ENCODE measurements at regions not wholly inside any gene's neighbourhood (a gene's known extent, or its start where the extent isn't known, plus 50 kb on each side); places are given as distances from the start of the nearest gene placed in this dataset.

GRCh38 chr3:30258426-30259392 lies 347.7 kb upstream of the TGFBR2 start:
- no peak overlapping the region for H3K27ac ChIP-seq (ENCODE audit: low read depth in 1 of 2, low read length in 1 of 2)
- no peaks in the 10 kb centered on the region for H3K36me3 ChIP-seq (ENCODE audit: control insufficient read depth in 2 of 2, insufficient read depth in 2 of 2, low read length in 1 of 2)
- DNase-seq (ENCODE audit: low read depth in 6 of 9, low spot score in 9 of 9) = no peak
- no peak overlapping the region for H3K4me3 ChIP-seq (ENCODE audit: low read length in 2 of 2)
- peaks cover 0 to 6% of the 10 kb centered on the region in 2 donors for H3K4me1 ChIP-seq (ENCODE audit: control insufficient read depth in 2 of 2, insufficient read depth in 2 of 2, low read length in 2 of 2)
- WGBS = 97% methylated on average over 4 of the region's 4 CpGs
- peaks cover 0 to 2% of the 10 kb centered on the region in 2 donors for H3K9me3 ChIP-seq (ENCODE audit: control insufficient read depth in 2 of 2, insufficient read depth in 1 of 2, low read length in 1 of 2)
- no peaks in the 10 kb centered on the region for H3K27me3 ChIP-seq (ENCODE audit: control insufficient read depth in 2 of 2, insufficient read depth in 1 of 2, low read length in 1 of 2)

GRCh38 chr3:30259730-30260129 lies 346.7 kb upstream of the TGFBR2 start:
- H3K27me3 ChIP-seq (ENCODE audit: control insufficient read depth in 2 of 2, insufficient read depth in 1 of 2, low read length in 1 of 2) = no peaks in the 10 kb centered on the region
- peaks cover 0 to 6% of the 10 kb centered on the region in 2 donors for H3K4me1 ChIP-seq (ENCODE audit: control insufficient read depth in 2 of 2, insufficient read depth in 2 of 2, low read length in 2 of 2)
- H3K27ac ChIP-seq (ENCODE audit: low read depth in 1 of 2, low read length in 1 of 2) = no peak overlapping the region
- no peak for DNase-seq (ENCODE audit: low read depth in 6 of 9, low spot score in 9 of 9)
- H3K4me3 ChIP-seq (ENCODE audit: low read length in 2 of 2) = no peak overlapping the region
- 96% methylated on average over 2 of the region's 2 CpGs for WGBS
- H3K36me3 ChIP-seq (ENCODE audit: control insufficient read depth in 2 of 2, insufficient read depth in 2 of 2, low read length in 1 of 2) = no peaks in the 10 kb centered on the region
- peaks cover 0 to 8% of the 10 kb centered on the region in 2 donors for H3K9me3 ChIP-seq (ENCODE audit: control insufficient read depth in 2 of 2, insufficient read depth in 1 of 2, low read length in 1 of 2)

GRCh38 chr3:30260762-30261161 lies 345.6 kb upstream of the TGFBR2 start:
- WGBS = 63% methylated on average over 3 of the region's 3 CpGs
- H3K27ac ChIP-seq (ENCODE audit: low read depth in 1 of 2, low read length in 1 of 2) = no peak overlapping the region
- H3K27me3 ChIP-seq (ENCODE audit: control insufficient read depth in 2 of 2, insufficient read depth in 1 of 2, low read length in 1 of 2) = no peaks in the 10 kb centered on the region
- H3K36me3 ChIP-seq (ENCODE audit: control insufficient read depth in 2 of 2, insufficient read depth in 2 of 2, low read length in 1 of 2) = no peaks in the 10 kb centered on the region
- H3K4me3 ChIP-seq (ENCODE audit: low read length in 2 of 2) = no peak overlapping the region
- peaks cover 0 to 8% of the 10 kb centered on the region in 2 donors for H3K9me3 ChIP-seq (ENCODE audit: control insufficient read depth in 2 of 2, insufficient read depth in 1 of 2, low read length in 1 of 2)
- no peak for DNase-seq (ENCODE audit: low read depth in 6 of 9, low spot score in 9 of 9)
- peaks cover 0 to 6% of the 10 kb centered on the region in 2 donors for H3K4me1 ChIP-seq (ENCODE audit: control insufficient read depth in 2 of 2, insufficient read depth in 2 of 2, low read length in 2 of 2)

- Histone ChIP-seq H3K36me3 (ENCODE audit: control insufficient read depth in 2 of 2, insufficient read depth in 2 of 2, low read length in 1 of 2) (no peaks in the 10 kb centered on the region), H3K4me1 (ENCODE audit: control insufficient read depth in 2 of 2, insufficient read depth in 2 of 2, low read length in 2 of 2) (peaks cover 0 to 6% of the 10 kb centered on the region in 2 donors), H3K27me3 (ENCODE audit: control insufficient read depth in 2 of 2, insufficient read depth in 1 of 2, low read length in 1 of 2) (no peaks in the 10 kb centered on the region), H3K4me3 (ENCODE audit: low read length in 2 of 2) (no peak overlapping the region), H3K27ac (ENCODE audit: low read depth in 1 of 2, low read length in 1 of 2) (no peak overlapping the region), H3K9me3 (ENCODE audit: control insufficient read depth in 2 of 2, insufficient read depth in 1 of 2, low read length in 1 of 2) (peaks cover 0 to 8% of the 10 kb centered on the region in 2 donors)
- 92% methylated on average over 5 of the region's 5 CpGs for WGBS
- DNase-seq (ENCODE audit: low read depth in 6 of 9, low spot score in 9 of 9) = peak in 3 of 9 donors; percentile 3 to 18 (median 8)
Observed at GRCh38 chr3:30263238-30263924, 343.0 kb upstream of the TGFBR2 start.

GRCh38 chr3:30263925-30264313 lies 342.5 kb upstream of the TGFBR2 start:
- WGBS = 98% methylated on average over 4 of the region's 4 CpGs

GRCh38 chr3:30266524-30266923 lies 339.9 kb upstream of the TGFBR2 start:
- Histone ChIP-seq H3K9me3 (ENCODE audit: control insufficient read depth in 2 of 2, insufficient read depth in 1 of 2, low read length in 1 of 2) (peaks cover 0 to 8% of the 10 kb centered on the region in 2 donors), H3K27ac (ENCODE audit: low read depth in 1 of 2, low read length in 1 of 2) (no peak overlapping the region), H3K36me3 (ENCODE audit: control insufficient read depth in 2 of 2, insufficient read depth in 2 of 2, low read length in 1 of 2) (no peaks in the 10 kb centered on the region), H3K4me1 (ENCODE audit: control insufficient read depth in 2 of 2, insufficient read depth in 2 of 2, low read length in 2 of 2) (peaks cover 0 to 6% of the 10 kb centered on the region in 2 donors), H3K4me3 (ENCODE audit: low read length in 2 of 2) (no peak overlapping the region), H3K27me3 (ENCODE audit: control insufficient read depth in 2 of 2, insufficient read depth in 1 of 2, low read length in 1 of 2) (no peaks in the 10 kb centered on the region)
- WGBS = 93% methylated on average over 2 of the region's 2 CpGs
- DNase-seq (ENCODE audit: low read depth in 6 of 9, low spot score in 9 of 9) = no peak

More at GRCh38 chr3:30263925-30264313, 342.5 kb upstream of the TGFBR2 start:
- Histone ChIP-seq H3K27ac (ENCODE audit: low read depth in 1 of 2, low read length in 1 of 2) (no peak overlapping the region), H3K4me3 (ENCODE audit: low read length in 2 of 2) (no peak overlapping the region), H3K27me3 (ENCODE audit: control insufficient read depth in 2 of 2, insufficient read depth in 1 of 2, low read length in 1 of 2) (no peaks in the 10 kb centered on the region), H3K9me3 (ENCODE audit: control insufficient read depth in 2 of 2, insufficient read depth in 1 of 2, low read length in 1 of 2) (peaks cover 0 to 8% of the 10 kb centered on the region in 2 donors), H3K4me1 (ENCODE audit: control insufficient read depth in 2 of 2, insufficient read depth in 2 of 2, low read length in 2 of 2) (peaks cover 0 to 6% of the 10 kb centered on the region in 2 donors), H3K36me3 (ENCODE audit: control insufficient read depth in 2 of 2, insufficient read depth in 2 of 2, low read length in 1 of 2) (no peaks in the 10 kb centered on the region)
- DNase-seq (ENCODE audit: low read depth in 6 of 9, low spot score in 9 of 9) = no peak

GRCh38 chr3:30268288-30268687 lies 338.1 kb upstream of the TGFBR2 start:
- WGBS = 71% methylated on average over 4 of the region's 4 CpGs
- H3K36me3 ChIP-seq (ENCODE audit: control insufficient read depth in 2 of 2, insufficient read depth in 2 of 2, low read length in 1 of 2) = no peaks in the 10 kb centered on the region
- no peaks in the 10 kb centered on the region for H3K27me3 ChIP-seq (ENCODE audit: control insufficient read depth in 2 of 2, insufficient read depth in 1 of 2, low read length in 1 of 2)
- no peak overlapping the region for H3K27ac ChIP-seq (ENCODE audit: low read depth in 1 of 2, low read length in 1 of 2)
- peaks cover 0 to 5% of the 10 kb centered on the region in 2 donors for H3K4me1 ChIP-seq (ENCODE audit: control insufficient read depth in 2 of 2, insufficient read depth in 2 of 2, low read length in 2 of 2)
- no peak overlapping the region for H3K4me3 ChIP-seq (ENCODE audit: low read length in 2 of 2)
- peaks cover 0 to 8% of the 10 kb centered on the region in 2 donors for H3K9me3 ChIP-seq (ENCODE audit: control insufficient read depth in 2 of 2, insufficient read depth in 1 of 2, low read length in 1 of 2)
- no peak for DNase-seq (ENCODE audit: low read depth in 6 of 9, low spot score in 9 of 9)

GRCh38 chr3:30269751-30270445 lies 336.5 kb upstream of the TGFBR2 start:
- no peaks in the 10 kb centered on the region for H3K36me3 ChIP-seq (ENCODE audit: control insufficient read depth in 2 of 2, insufficient read depth in 2 of 2, low read length in 1 of 2)

More at GRCh38 chr3:30269751-30270445, 336.5 kb upstream of the TGFBR2 start:
- Histone ChIP-seq H3K27ac (ENCODE audit: low read depth in 1 of 2, low read length in 1 of 2) (no peak overlapping the region), H3K27me3 (ENCODE audit: control insufficient read depth in 2 of 2, insufficient read depth in 1 of 2, low read length in 1 of 2) (no peaks in the 10 kb centered on the region), H3K4me3 (ENCODE audit: low read length in 2 of 2) (no peak overlapping the region), H3K4me1 (ENCODE audit: control insufficient read depth in 2 of 2, insufficient read depth in 2 of 2, low read length in 2 of 2) (no peaks in the 10 kb centered on the region), H3K9me3 (ENCODE audit: control insufficient read depth in 2 of 2, insufficient read depth in 1 of 2, low read length in 1 of 2) (no peaks in the 10 kb centered on the region)
- WGBS = 90% methylated on average over 10 of the region's 10 CpGs
- DNase-seq (ENCODE audit: low read depth in 6 of 9, low spot score in 9 of 9) = peak in 1 of 9 donors; percentile 4

Measured in thymus (tissue), 11 donors.